ENCODE measurements at regions not wholly inside any gene's neighbourhood (a gene's known extent, or its start where the extent isn't known, plus 50 kb on each side); places are given as distances from the start of the nearest gene placed in this dataset.

GRCh38 chr16:73793871-73794437 is 502.7 kb upstream of the PSMD7 start:
- in situ Hi-C loops (cut with HindIII; ENCODE audit: extremely low pct_ligation_motif_present, low pct_unique_long_range_greater_than_20kb): no loop called here
- TF ChIP-seq HMGXB4 (CRISPR knock-in tag; IDR thresholded peaks at IDR 0.05; ENCODE audit: borderline replicate concordance in 1 of 2, low read depth in 1 of 2) (no peak), ZNF616 (CRISPR knock-in tag; IDR thresholded peaks at IDR 0.05; ENCODE audit: low read depth) (no peak)
- TF ChIP-seq, protein P1, sequence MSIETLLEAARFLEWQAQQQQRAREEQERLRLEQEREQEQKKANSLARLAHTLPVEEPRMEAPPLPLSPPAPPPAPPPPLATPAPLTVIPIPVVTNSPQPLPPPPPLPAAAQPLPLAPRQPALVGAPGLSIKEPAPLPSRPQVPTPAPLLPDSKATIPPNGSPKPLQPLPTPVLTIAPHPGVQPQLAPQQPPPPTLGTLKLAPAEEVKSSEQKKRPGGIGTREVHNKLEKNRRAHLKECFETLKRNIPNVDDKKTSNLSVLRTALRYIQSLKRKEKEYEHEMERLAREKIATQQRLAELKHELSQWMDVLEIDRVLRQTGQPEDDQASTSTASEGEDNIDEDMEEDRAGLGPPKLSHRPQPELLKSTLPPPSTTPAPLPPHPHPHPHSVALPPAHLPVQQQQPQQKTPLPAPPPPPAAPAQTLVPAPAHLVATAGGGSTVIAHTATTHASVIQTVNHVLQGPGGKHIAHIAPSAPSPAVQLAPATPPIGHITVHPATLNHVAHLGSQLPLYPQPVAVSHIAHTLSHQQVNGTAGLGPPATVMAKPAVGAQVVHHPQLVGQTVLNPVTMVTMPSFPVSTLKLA (IDR thresholded peaks at IDR 0.05): no peak
- no peaks in the 10 kb centered on the region for H3K4me1 ChIP-seq (ENCODE audit: insufficient read depth, low read length)
- no peak overlapping the region for H3K4me2 ChIP-seq (ENCODE audit: low read depth, low read length)
- H3K9ac ChIP-seq (ENCODE audit: insufficient read depth, low read depth, low read length): no peak overlapping the region
- ChIA-PET POLR2A (no interaction called here), CTCF (ENCODE audit: low intra/inter-chr PET ratio, low total read pairs) (no interaction called here)
- no peaks in the 10 kb centered on the region for H3K27me3 ChIP-seq (ENCODE audit: control insufficient read depth in 1 of 2, insufficient read depth in 2 of 2, low read length in 2 of 2)
- H3K4me3 ChIP-seq (replicated peaks in 1 of 3; ENCODE audit: insufficient read depth in 1 of 3, low read depth in 2 of 3, low read length in 3 of 3): no peak overlapping the region
- intact Hi-C loops (cut with micrococcal nuclease; ENCODE audit: unreplicated experiment): no loop called here
- DNase-seq (ENCODE audit: low spot score) (no peak), ATAC-seq (no peak), FAIRE-seq (no peak)
- no peaks in the 10 kb centered on the region for H4K20me1 ChIP-seq (ENCODE audit: insufficient read depth, low read length)
- H3K36me3 ChIP-seq (replicated peaks in 1 of 2; ENCODE audit: control insufficient read depth in 1 of 2, insufficient read depth in 2 of 2, low read length in 2 of 2): no peaks in the 10 kb centered on the region
- WGBS (ENCODE audit: low lambda C conversion rate): 47% methylated on average over 9 of the region's 11 CpGs
- H2AFZ ChIP-seq (ENCODE audit: low read length): no peak overlapping the region
- no peak overlapping the region for H3K27ac ChIP-seq (ENCODE audit: extremely low read length, insufficient read depth, low read length)
- no TSS peak for BruUV-seq (replicated peaks)
- H3K9me3 ChIP-seq (ENCODE audit: low read length): no peaks in the 10 kb centered on the region
- no peaks in the 10 kb centered on the region for H3K79me2 ChIP-seq (ENCODE audit: insufficient read depth, low read length)

- no peak overlapping the region for H3K4me3 ChIP-seq (replicated peaks in 1 of 3; ENCODE audit: insufficient read depth in 1 of 3, low read depth in 2 of 3, low read length in 3 of 3)
- 51% methylated on average over 4 of the region's 4 CpGs for WGBS (ENCODE audit: low lambda C conversion rate)
- H3K9me3 ChIP-seq (ENCODE audit: low read length): no peaks in the 10 kb centered on the region
- H4K20me1 ChIP-seq (ENCODE audit: insufficient read depth, low read length): no peaks in the 10 kb centered on the region
- H3K79me2 ChIP-seq (ENCODE audit: insufficient read depth, low read length): no peaks in the 10 kb centered on the region
- TF ChIP-seq XBP1 (CRISPR knock-in tag; IDR thresholded peaks at IDR 0.05): no peak
- DNase-seq (ENCODE audit: low spot score): no peak
- ChIA-PET POLR2A (no interaction called here), CTCF (ENCODE audit: low intra/inter-chr PET ratio, low total read pairs) (no interaction called here)
- no peaks in the 10 kb centered on the region for H3K4me1 ChIP-seq (ENCODE audit: insufficient read depth, low read length)
- in situ Hi-C loops (cut with HindIII; ENCODE audit: extremely low pct_ligation_motif_present, low pct_unique_long_range_greater_than_20kb) (no loop called here), intact Hi-C loops (cut with micrococcal nuclease; ENCODE audit: unreplicated experiment) (no loop called here)
- no peak overlapping the region for H3K9ac ChIP-seq (ENCODE audit: insufficient read depth, low read depth, low read length)
- no peaks in the 10 kb centered on the region for H3K27me3 ChIP-seq (ENCODE audit: control insufficient read depth in 1 of 2, insufficient read depth in 2 of 2, low read length in 2 of 2)
- FAIRE-seq: no peak
- H2AFZ ChIP-seq (ENCODE audit: low read length): no peak overlapping the region
- no TSS peak for BruUV-seq (replicated peaks)
- ATAC-seq: no peak
- no peak overlapping the region for H3K4me2 ChIP-seq (ENCODE audit: low read depth, low read length)
- H3K36me3 ChIP-seq (replicated peaks in 1 of 2; ENCODE audit: control insufficient read depth in 1 of 2, insufficient read depth in 2 of 2, low read length in 2 of 2): no peaks in the 10 kb centered on the region
- no peak overlapping the region for H3K27ac ChIP-seq (ENCODE audit: extremely low read length, insufficient read depth, low read length)
Measured at GRCh38 chr16:73793260-73793659, 503.4 kb upstream of the PSMD7 start.

All from HepG2 (cell line).